SU-DHL-6 (cell line): ENCODE measurements at regions not wholly inside any gene's neighbourhood (a gene's known extent, or its start where the extent isn't known, plus 50 kb on each side); places are given as distances from the start of the nearest gene placed in this dataset.

Experiments used
- H2AFZ ChIP-seq: fragments of 200-600 bp; sonication (generic); 2 replicates; pipeline ENCODE4 v1.6.1; 2014; ENCODE audit warnings: low read depth, mild to moderate bottlenecking, moderate library complexity, mixed read lengths, antibody characterized with exemption, low read length; ENCODE audit not compliant: severe bottlenecking
- H3F3A ChIP-seq: fragments of 200-600 bp; shearing (Covaris generic); 2 replicates; pipeline ENCODE4 v1.6.0; 2016; ENCODE audit warnings: antibody characterized with exemption, mild to moderate bottlenecking; ENCODE audit not compliant: insufficient read depth
- H3K27ac ChIP-seq: fragments of 200-600 bp; sonication (generic); 2 replicates; pipeline ENCODE4 v1.5.1; 2016; ENCODE audit warnings: low read depth, mild to moderate bottlenecking, low read length, moderate library complexity, mixed read lengths
- H3K27me3 ChIP-seq: fragments of 200-600 bp; sonication (generic), shearing (Covaris generic); 2 replicates; pipeline ENCODE4 v1.6.0; 2014; ENCODE audit warnings: mild to moderate bottlenecking, low read length
- H3K36me3 ChIP-seq: fragments of 200-600 bp; sonication (generic); 2 replicates; pipeline ENCODE4 v1.6.1; 2014; ENCODE audit warnings: mild to moderate bottlenecking, low read length, mixed read lengths
- H3K4me2 ChIP-seq: fragments of 300-600, 200-600 bp; shearing (Covaris generic), sonication (generic); 2 replicates; pipeline ENCODE4 v1.6.0; 2014; ENCODE audit warnings: low read length, low read depth, mild to moderate bottlenecking; ENCODE audit not compliant: poor library complexity, severe bottlenecking
- H3K4me3 ChIP-seq: fragments of 200-600 bp; sonication (generic); 2 replicates; pipeline ENCODE4 v1.5.1; 2014; ENCODE audit warnings: antibody characterized with exemption, low read length, mild to moderate bottlenecking, mixed read lengths; ENCODE audit not compliant: insufficient read depth, poor library complexity, severe bottlenecking
- H3K79me2 ChIP-seq: fragments of 200-600 bp; sonication (generic); 2 replicates; pipeline ENCODE4 v1.6.1; 2014; ENCODE audit warnings: mild to moderate bottlenecking, low read length, moderate library complexity; ENCODE audit not compliant: insufficient read depth
- H3K9ac ChIP-seq: fragments of 200-600 bp; sonication (generic); 2 replicates; pipeline ENCODE4 v1.7.0; 2014; ENCODE audit warnings: mild to moderate bottlenecking, low read length
- H3K9me2 ChIP-seq: fragments of 200-600 bp; sonication (generic); replicated peaks from 2 replicates; pipeline ENCODE4 v1.6.1; 2014; ENCODE audit warnings: low read length; ENCODE audit not compliant: insufficient read depth
- H3K9me3 ChIP-seq: fragments of 200-600 bp; sonication (generic); 2 replicates; pipeline ENCODE4 v1.6.1; 2014; ENCODE audit warnings: low read length, mixed read lengths; ENCODE audit not compliant: insufficient read depth
- H4K20me1 ChIP-seq: fragments of 200-600 bp; sonication (generic); 2 replicates; pipeline ENCODE4 v1.6.1; 2014; ENCODE audit warnings: low read depth, mild to moderate bottlenecking, antibody characterized with exemption, low read length, moderate library complexity, mixed read lengths
- CTCF ChIP-seq: fragments of 200-600 bp; sonication (generic); IDR thresholded peaks from one replicate; pipeline ENCODE4 v1.5.1; 2017; ENCODE audit warnings: antibody characterized with exemption, mild to moderate bottlenecking, low read length, moderate library complexity; ENCODE audit not compliant: insufficient read depth, poor library complexity, severe bottlenecking
- EZH2phosphoT487 ChIP-seq: fragments of 200-600 bp; sonication (generic), shearing (Covaris generic); conservative IDR thresholded peaks from 2 replicates; pipeline ENCODE4 v1.6.1; 2018; ENCODE audit warnings: mild to moderate bottlenecking, antibody characterized with exemption, low read length, moderate library complexity, mixed read lengths

DNA sequence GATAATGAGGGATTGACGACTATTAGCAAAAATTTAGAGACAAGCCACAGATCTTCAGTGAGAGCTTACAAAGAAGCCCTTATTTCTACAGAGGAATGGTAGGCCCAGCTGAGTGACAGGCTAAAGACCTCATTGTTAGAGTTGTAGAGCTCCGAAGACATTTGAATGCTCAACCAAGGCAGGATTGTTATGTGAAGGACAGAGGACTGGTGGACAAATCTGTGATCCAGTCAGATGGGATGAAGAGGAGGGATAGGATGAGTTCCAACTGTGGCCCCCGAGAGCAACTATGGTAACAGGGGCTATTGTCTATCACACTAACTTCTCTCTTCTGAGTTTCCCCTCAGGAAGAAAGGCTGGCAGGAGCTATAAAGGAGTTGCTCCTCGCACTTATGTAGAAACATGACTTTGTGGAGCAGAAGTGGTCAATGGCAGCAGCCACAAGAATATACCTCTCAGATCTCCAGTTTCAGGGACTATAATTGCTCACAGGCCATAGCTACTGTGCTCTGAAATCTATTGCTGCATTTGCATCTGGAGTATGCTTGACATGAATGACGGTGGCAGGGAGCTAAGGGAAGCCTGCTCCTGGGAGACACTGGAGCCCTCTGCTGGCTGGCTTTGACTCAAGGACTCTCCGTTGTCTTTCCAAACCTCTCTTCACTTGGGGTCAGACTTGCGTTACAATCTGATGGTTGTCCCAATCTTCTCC lies 50.3 kb upstream of the GREB1L start:
- H3K4me3 ChIP-seq: no peak overlapping the region
- no peak overlapping the region for H3K9ac ChIP-seq
- no peaks in the 10 kb centered on the region for H3K9me2 ChIP-seq
- H3K4me2 ChIP-seq: no peak overlapping the region
- no peaks in the 10 kb centered on the region for H4K20me1 ChIP-seq
- H3K27me3 ChIP-seq: no peaks in the 10 kb centered on the region
- no peaks in the 10 kb centered on the region for H3K79me2 ChIP-seq
- no peaks in the 10 kb centered on the region for H3K9me3 ChIP-seq
- TF ChIP-seq CTCF: peak; percentile 46
- no peak for TF ChIP-seq EZH2phosphoT487
- no peaks in the 10 kb centered on the region for H3F3A ChIP-seq
- no peaks in the 10 kb centered on the region for H3K36me3 ChIP-seq
- H2AFZ ChIP-seq: no peak overlapping the region
- H3K27ac ChIP-seq: no peak overlapping the region
